GM19043 (cell line): ENCODE measurements at regions not wholly inside any gene's neighbourhood (a gene's known extent, or its start where the extent isn't known, plus 50 kb on each side); places are given as distances from the start of the nearest gene placed in this dataset.

Experiments used
- ATAC-seq: cut with Tn5 transposase; IDR thresholded peaks from one replicate; pipeline ENCODE4 v1.9.1; 2021; ENCODE audit warnings: low read depth; ENCODE audit not compliant: unreplicated experiment

GRCh38 chr6:19121521-19121920, 715.6 kb upstream of the ID4 start:
- no peak for ATAC-seq

- ATAC-seq: no peak
Observed at GRCh38 chr6:19127081-19127480, 710.1 kb upstream of the ID4 start.

- ATAC-seq: no peak
Observed at GRCh38 chr6:19128701-19129100, 708.5 kb upstream of the ID4 start.

- no peak for ATAC-seq
Observed at GRCh38 chr6:19135706-19136105, 701.5 kb upstream of the ID4 start.

DNA sequence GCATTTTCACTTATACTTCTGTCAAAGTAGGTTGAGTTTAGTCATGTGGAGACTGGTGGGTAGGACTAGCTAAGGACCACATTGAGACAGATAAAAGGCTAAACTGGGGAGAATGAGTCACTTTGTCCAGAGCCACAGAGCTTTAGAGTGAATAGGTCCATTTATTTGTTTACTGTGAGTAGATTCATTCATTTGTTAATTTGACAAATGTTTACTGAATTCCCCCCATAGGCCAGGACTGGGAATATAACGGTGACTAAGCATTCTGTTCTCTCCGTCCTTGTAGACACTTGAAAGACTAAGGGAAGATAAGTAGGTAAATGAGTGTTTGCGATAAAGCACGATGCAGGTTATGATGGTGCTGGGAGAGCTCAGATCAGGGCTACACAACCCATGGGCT, 699.7 kb upstream of the ID4 start:
- ATAC-seq: no peak

DNA sequence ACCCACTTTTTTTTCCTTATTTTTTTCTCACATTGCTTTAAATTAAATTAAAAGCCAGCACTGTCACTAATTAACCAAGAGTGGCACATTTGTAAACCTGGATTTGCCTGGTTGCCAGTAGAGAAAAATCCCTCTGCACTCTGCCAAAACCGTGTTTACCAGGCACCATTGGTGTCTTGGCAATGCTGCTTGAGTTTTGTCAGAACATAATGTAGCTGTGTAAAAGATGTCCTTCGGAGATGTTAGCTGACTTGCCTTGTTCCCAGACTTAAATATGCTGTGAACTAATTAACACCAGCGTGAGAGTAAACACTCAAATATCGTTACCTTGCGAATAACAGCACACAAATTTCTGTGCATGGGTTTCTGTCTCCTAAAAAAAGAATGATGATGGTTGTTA, 694.9 kb upstream of the ID4 start:
- ATAC-seq: no peak

GRCh38 chr6:19150307-19150706, 686.9 kb upstream of the ID4 start:
- no peak for ATAC-seq

GRCh38 chr6:19153270-19153980, 683.7 kb upstream of the ID4 start:
- no peak for ATAC-seq

DNA sequence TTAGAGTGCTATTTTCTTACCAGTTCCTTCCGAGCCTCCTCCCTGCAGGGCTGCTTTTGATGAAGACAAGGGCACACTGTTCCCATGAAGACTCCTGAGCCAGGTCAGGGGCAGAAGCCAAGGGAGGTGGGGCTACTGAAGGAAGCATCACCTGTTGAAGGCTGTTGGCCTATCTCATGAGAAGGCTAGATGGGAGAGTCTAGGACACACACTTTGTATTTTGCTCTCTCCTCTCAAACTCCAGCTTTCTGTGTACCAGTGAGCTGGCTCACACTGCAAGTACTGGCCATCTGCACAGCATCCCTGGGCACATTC, 683.2 kb upstream of the ID4 start:
- ATAC-seq: no peak

- ATAC-seq: no peak
Observed at GRCh38 chr6:19156443-19156842, 680.7 kb upstream of the ID4 start.

- ATAC-seq: no peak
Observed at GRCh38 chr6:19157486-19157885, 679.7 kb upstream of the ID4 start.

- ATAC-seq: no peak
Observed at GRCh38 chr6:19158586-19158985, 678.6 kb upstream of the ID4 start.

- no peak for ATAC-seq
Observed at GRCh38 chr6:19159089-19159488, 678.1 kb upstream of the ID4 start.

- ATAC-seq: no peak
Observed at GRCh38 chr6:19159561-19159960, 677.6 kb upstream of the ID4 start.

DNA sequence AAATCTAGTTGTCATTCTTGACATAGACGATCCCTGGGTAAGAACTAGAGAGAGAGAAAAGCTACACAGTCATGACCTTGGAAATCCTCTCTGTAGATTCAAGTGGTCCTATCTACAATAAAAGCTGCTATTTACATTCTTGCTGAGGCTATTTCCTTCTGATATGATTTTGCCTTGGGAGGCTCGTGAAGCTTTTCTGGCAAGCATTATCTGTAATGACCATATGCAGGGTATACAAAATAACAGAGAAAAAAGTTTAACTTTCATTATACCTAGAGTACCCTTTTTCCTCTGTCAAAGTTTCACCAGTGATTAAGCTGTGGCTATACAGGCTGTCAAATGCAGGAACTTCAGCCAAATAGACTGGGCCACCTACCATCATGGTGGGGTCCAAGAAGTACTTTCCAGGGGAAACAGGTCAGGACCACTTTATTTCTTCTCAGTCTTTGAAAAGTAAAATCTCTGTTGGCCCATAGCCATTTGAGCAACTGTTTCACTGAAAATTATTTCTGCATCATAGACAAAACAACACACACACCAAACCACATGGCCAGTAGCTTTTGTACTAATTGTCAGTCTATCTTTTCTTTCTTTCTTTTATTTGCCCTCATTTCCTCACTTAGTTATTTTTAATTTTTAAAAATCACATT, 677.0 kb upstream of the ID4 start:
- no peak for ATAC-seq

GRCh38 chr6:19167251-19167650, 669.9 kb upstream of the ID4 start:
- ATAC-seq: no peak

GRCh38 chr6:19169366-19169765, 667.8 kb upstream of the ID4 start:
- ATAC-seq: no peak

DNA sequence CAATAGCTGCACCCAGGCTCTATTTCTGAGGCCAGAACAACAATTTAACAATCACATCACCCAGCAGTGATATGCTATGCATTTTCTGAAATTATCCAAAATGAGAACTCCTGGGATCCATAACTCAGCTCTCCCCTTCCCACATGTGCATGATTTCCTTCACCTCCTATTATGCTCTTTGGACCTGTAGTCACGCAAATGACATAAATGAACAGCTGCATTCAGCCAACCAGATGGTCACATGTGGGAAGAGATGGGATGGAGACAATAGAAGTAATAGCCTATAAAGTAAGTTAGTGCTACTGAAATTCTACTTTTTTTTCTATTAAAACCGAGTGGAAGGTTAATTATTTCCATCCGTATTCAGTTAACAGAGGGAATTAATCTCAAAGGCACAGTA, 662.1 kb upstream of the ID4 start:
- ATAC-seq: no peak

- no peak for ATAC-seq
Observed at GRCh38 chr6:19180348-19181072, 656.7 kb upstream of the ID4 start.

DNA sequence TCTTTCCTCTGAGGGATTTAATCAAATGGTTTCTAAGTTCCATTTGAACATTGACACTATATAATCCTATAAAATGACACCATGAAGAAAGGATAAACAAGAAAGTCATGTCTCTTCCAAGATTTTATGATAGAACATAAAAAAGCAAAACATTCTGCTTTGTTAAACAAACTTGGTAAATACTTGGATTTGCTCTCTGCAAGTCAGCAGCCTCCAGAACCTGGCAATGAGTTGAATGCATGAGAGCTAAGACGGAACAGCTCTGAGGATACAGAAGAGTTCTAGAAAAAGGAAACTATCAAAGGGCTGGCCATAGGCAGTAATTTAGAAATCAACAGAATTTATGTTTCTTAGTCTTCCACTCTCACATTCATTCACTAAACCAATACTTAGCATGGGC, 656.0 kb upstream of the ID4 start:
- ATAC-seq: no peak

- ATAC-seq: no peak
Observed at GRCh38 chr6:19193624-19194023, 643.5 kb upstream of the ID4 start.

DNA sequence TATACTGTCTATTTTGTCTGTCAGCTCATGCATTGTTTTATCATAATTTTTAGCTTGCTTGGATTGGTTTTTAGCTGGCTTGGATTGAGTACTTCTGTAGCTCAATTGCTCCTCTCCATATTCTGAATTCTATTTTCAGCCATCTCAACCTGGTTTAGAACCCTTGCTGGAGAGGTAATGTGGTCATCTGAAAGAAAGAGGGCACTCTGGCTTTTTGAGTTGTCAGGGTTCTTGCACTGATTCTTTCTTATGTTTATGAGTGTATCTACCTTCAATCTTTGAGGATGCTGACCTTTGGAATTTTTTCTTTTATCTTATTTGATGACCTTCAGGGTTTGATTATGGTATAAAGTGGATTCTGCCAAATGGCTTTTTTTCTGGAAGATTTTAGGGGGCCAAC, 632.7 kb upstream of the ID4 start:
- ATAC-seq: no peak
